ENCODE measurements at regions not wholly inside any gene's neighbourhood (a gene's known extent, or its start where the extent isn't known, plus 50 kb on each side); places are given as distances from the start of the nearest gene placed in this dataset.

DNA sequence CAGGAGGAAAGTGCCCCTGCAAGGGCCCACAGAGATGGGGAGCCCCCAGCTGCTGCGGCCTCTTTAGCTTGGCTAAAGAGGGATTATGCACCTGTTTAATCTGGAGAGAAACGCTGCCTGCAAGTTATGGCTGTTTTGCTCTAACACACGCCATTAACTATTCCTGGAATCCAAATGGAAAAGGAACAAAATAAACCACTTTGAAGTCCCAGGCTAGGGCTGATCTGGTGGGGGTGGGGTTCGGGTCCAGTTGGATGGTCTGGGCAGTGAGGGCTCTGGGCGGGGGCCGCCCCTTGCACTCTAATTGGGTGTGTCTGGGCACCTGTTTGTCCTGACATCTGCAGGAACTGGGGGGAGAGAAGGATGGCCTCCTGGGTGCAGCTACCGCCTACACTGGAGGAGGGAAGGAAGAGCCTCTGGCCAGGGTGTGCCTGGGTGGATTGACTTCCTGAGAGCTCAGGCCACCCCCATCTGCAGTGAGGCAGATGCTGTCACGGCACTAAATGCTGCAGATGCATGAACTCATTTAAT, 300.6 kb downstream of the ZEB1 start:
- Histone ChIP-seq H3K36me3 (ENCODE audit: low read depth, low read length) (no peaks in the 10 kb centered on the region), H3K4me2 (ENCODE audit: low read length) (no peak overlapping the region), H3K9ac (ENCODE audit: low read length) (no peak overlapping the region), H3K79me2 (ENCODE audit: low read length) (no peaks in the 10 kb centered on the region), H3F3A (ENCODE audit: low read length, unreplicated experiment) (no peaks in the 10 kb centered on the region), H4K20me1 (ENCODE audit: low read length) (no peaks in the 10 kb centered on the region), H3K4me1 (ENCODE audit: insufficient read depth, low read length) (no peaks in the 10 kb centered on the region), H2AFZ (ENCODE audit: low read length) (no peak overlapping the region), H3K27ac (ENCODE audit: low read length) (no peak overlapping the region), H3K9me3 (ENCODE audit: low read length) (0 out of 2 replicates have a peak, but pooled peaks cover 4% of the 10 kb centered on the region), H3K9me2 (replicated peaks; ENCODE audit: low read length) (no peaks in the 10 kb centered on the region), H3K27me3 (ENCODE audit: low read length) (no peaks in the 10 kb centered on the region), H3K4me3 (ENCODE audit: low read length) (no peak overlapping the region)
- BruUV-seq (replicated peaks), result no TSS peak
- DNase-seq (no peak), ATAC-seq (no peak)
- TF ChIP-seq, protein P1, sequence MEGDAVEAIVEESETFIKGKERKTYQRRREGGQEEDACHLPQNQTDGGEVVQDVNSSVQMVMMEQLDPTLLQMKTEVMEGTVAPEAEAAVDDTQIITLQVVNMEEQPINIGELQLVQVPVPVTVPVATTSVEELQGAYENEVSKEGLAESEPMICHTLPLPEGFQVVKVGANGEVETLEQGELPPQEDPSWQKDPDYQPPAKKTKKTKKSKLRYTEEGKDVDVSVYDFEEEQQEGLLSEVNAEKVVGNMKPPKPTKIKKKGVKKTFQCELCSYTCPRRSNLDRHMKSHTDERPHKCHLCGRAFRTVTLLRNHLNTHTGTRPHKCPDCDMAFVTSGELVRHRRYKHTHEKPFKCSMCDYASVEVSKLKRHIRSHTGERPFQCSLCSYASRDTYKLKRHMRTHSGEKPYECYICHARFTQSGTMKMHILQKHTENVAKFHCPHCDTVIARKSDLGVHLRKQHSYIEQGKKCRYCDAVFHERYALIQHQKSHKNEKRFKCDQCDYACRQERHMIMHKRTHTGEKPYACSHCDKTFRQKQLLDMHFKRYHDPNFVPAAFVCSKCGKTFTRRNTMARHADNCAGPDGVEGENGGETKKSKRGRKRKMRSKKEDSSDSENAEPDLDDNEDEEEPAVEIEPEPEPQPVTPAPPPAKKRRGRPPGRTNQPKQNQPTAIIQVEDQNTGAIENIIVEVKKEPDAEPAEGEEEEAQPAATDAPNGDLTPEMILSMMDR (conservative IDR thresholded peaks at IDR 0.05; ENCODE audit: low read depth, low read length), result no peak
- TF ChIP-seq EZH2phosphoT487 (IDR thresholded peaks at IDR 0.05; ENCODE audit: borderline replicate concordance, low read length), result no peak
- no peak for TF ChIP-seq EZH2 (IDR thresholded peaks at IDR 0.05; ENCODE audit: low read length, unreplicated experiment)
- ChIA-PET CTCF (no interaction called here), POLR2A (ENCODE audit: unreplicated experiment) (no interaction called here)
- intact Hi-C loops (cut with micrococcal nuclease), result no loop called here

DNA sequence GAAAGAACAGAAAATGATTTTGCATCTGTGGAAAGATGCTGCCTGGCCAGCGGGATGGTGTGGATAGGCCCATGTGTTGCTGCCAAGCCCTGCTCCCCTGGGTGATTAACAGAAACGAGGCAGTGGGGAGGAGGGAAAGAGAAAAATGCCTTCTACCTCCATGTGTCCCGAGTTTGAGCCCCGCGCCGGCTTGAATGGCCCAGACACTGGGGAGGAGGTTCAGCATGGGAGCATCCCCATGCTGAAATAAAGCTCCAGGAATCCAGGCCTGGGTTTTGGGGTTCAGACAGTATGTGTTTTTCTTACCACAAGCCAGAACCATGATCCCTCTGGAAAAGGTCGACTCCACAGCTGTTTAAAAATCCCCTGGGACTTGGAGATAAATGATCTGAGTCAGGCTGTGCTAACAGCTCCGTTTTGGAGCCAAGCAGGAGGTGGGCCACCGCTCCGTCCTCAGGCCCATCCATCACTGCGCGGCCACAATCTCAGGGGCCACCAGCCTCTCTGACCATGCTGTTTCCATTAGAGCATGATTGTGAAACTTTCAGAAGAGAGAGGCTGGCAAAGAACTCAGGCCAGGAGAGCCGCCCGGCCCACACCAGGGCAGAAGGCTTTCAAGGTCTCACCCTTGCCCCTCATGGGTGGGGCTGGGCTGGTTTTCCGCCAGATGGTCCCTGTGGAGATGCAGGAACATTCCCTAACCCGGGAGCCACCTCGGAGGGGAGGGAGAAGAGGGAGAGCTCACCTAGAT, 299.7 kb downstream of the ZEB1 start:
- ATAC-seq, result no peak

More for the DNA sequence above, 299.7 kb downstream of the ZEB1 start:
- H3K9me3 ChIP-seq (ENCODE audit: low read length), result no peaks in the 10 kb centered on the region
- no peak overlapping the region for H3K4me3 ChIP-seq (ENCODE audit: low read length)
- BruUV-seq (replicated peaks), result no TSS peak
- H3K4me1 ChIP-seq (ENCODE audit: insufficient read depth, low read length), result no peaks in the 10 kb centered on the region
- H3F3A ChIP-seq (ENCODE audit: low read length, unreplicated experiment), result no peaks in the 10 kb centered on the region
- no peak overlapping the region for H3K9ac ChIP-seq (ENCODE audit: low read length)
- POLR2A ChIA-PET (ENCODE audit: unreplicated experiment), result no interaction called here
- no peak overlapping the region for H3K27ac ChIP-seq (ENCODE audit: low read length)
- H3K79me2 ChIP-seq (ENCODE audit: low read length), result no peaks in the 10 kb centered on the region
- intact Hi-C loops (cut with micrococcal nuclease), result no loop called here
- H3K4me2 ChIP-seq (ENCODE audit: low read length), result no peak overlapping the region
- no peak overlapping the region for H2AFZ ChIP-seq (ENCODE audit: low read length)
- no peaks in the 10 kb centered on the region for H3K27me3 ChIP-seq (ENCODE audit: low read length)
- H4K20me1 ChIP-seq (ENCODE audit: low read length), result no peaks in the 10 kb centered on the region
- TF ChIP-seq, protein P1 (conservative IDR thresholded peaks at IDR 0.05; ENCODE audit: low read depth, low read length), result no peak
- TF ChIP-seq EZH2phosphoT487 (IDR thresholded peaks at IDR 0.05; ENCODE audit: borderline replicate concordance, low read length), result no peak
- no peak for TF ChIP-seq EZH2 (IDR thresholded peaks at IDR 0.05; ENCODE audit: low read length, unreplicated experiment)
- no peak for DNase-seq
- CTCF ChIA-PET, result no interaction called here
- no peaks in the 10 kb centered on the region for H3K36me3 ChIP-seq (ENCODE audit: low read depth, low read length)
- H3K9me2 ChIP-seq (replicated peaks; ENCODE audit: low read length), result no peaks in the 10 kb centered on the region

Data from PC-3 (cell line).